ENCODE measurements at regions not wholly inside any gene's neighbourhood (a gene's known extent, or its start where the extent isn't known, plus 50 kb on each side); places are given as distances from the start of the nearest gene placed in this dataset.

DNA sequence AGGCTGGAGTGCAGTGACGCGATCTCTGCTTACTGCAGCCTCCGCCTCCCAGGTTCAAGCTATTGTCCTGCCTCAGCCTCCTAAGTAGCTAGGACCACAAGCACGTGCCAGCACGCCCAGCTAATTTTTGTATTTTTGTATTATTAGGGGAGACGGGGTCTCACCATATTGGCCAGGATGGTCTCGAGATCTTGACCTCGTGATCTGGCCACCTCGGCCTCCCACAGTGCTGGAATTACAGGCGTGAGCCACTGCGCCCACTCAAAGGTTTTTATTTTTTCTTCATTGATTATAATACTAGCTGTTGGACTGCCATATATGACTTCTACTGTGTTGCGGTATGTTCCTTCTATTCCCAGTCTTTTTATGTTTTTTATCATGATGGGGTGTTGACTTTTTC, 569.7 kb upstream of the SLITRK6 start:
- no peak for TF ChIP-seq ELF4 (IDR thresholded peaks at IDR 0.05)
- no peak for TF ChIP-seq SP1 (IDR thresholded peaks at IDR 0.05)
- TF ChIP-seq, protein P1, sequence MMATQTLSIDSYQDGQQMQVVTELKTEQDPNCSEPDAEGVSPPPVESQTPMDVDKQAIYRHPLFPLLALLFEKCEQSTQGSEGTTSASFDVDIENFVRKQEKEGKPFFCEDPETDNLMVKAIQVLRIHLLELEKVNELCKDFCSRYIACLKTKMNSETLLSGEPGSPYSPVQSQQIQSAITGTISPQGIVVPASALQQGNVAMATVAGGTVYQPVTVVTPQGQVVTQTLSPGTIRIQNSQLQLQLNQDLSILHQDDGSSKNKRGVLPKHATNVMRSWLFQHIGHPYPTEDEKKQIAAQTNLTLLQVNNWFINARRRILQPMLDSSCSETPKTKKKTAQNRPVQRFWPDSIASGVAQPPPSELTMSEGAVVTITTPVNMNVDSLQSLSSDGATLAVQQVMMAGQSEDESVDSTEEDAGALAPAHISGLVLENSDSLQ (IDR thresholded peaks at IDR 0.05), result no peak
